ENCODE measurements at regions not wholly inside any gene's neighbourhood (a gene's known extent, or its start where the extent isn't known, plus 50 kb on each side); places are given as distances from the start of the nearest gene placed in this dataset.

- CTCF ChIA-PET, result interaction anchor here (0.7 kb wide), 1 partner anchor 11 kb away, joined by 3 read pairs; no protein-coding TSS in a partner anchor
- TF ChIP-seq CTCF (IDR thresholded peaks at IDR 0.05; ENCODE audit: insufficient read depth, low read depth, low read length), result no peak
- Histone ChIP-seq H3K4me3 (ENCODE audit: low read depth, low read length) (no peak overlapping the region), H3K27me3 (ENCODE audit: control insufficient read depth, insufficient read depth, low read length) (no peaks in the 10 kb centered on the region), H3K36me3 (ENCODE audit: control insufficient read depth, insufficient read depth, low read length) (no peaks in the 10 kb centered on the region)
- POLR2A ChIA-PET, result no interaction called here
- DNase-seq (ENCODE audit: low read depth), result no peak
Measured at GRCh38 chr10:85457191-85457590, 909.4 kb downstream of the GRID1 start.

DNA sequence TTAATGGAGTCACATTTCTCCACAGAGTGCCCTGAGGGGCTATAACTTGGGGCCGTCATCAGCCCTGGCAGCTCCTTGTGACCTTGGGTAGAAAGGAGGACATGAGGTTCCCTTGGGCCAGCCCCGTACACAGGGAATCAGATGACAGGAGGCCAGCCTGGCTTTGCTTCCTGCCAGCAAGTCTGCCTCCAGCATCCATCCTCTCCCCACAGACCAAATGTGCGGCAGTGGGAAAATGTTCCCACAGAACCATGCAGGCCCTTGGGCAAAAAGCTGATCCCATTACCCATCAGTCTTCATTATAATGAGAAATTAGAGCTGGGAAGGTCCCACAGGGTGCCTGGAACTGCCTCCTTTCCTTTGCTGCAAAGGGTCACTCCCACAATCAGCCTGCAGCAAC is 908.3 kb downstream of the GRID1 start:
- ChIA-PET CTCF (no interaction called here), POLR2A (no interaction called here)
- no peak for DNase-seq (ENCODE audit: low read depth)
- Histone ChIP-seq H3K4me3 (ENCODE audit: low read depth, low read length) (no peak overlapping the region), H3K27me3 (ENCODE audit: control insufficient read depth, insufficient read depth, low read length) (no peaks in the 10 kb centered on the region), H3K36me3 (ENCODE audit: control insufficient read depth, insufficient read depth, low read length) (no peaks in the 10 kb centered on the region)
- TF ChIP-seq CTCF (IDR thresholded peaks at IDR 0.05; ENCODE audit: insufficient read depth, low read depth, low read length), result no peak

DNA sequence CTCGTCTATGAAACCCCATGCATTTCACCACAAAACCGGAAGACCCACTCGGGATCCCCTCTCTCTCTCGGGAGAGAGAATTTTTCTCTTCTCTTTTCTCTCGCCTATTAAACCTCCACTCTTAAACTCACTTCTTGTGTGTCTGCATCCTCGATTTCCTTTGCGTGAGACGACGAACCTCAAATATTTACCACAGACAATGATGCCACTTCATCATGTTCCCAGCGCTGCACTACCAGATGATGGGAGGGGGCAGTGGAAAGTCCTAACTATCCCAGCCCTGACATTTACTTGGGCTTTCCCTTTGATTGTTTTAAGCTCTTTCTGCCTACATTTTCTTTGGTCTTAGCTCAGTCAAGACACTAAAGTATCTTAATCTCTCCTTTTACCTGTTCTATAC is 906.7 kb downstream of the GRID1 start:
- no peak for TF ChIP-seq CTCF (IDR thresholded peaks at IDR 0.05; ENCODE audit: insufficient read depth, low read depth, low read length)
- Histone ChIP-seq H3K27me3 (ENCODE audit: control insufficient read depth, insufficient read depth, low read length) (no peaks in the 10 kb centered on the region), H3K4me3 (ENCODE audit: low read depth, low read length) (no peak overlapping the region), H3K36me3 (ENCODE audit: control insufficient read depth, insufficient read depth, low read length) (no peaks in the 10 kb centered on the region)
- no peak for DNase-seq (ENCODE audit: low read depth)
- ChIA-PET CTCF (no interaction called here), POLR2A (no interaction called here)

GRCh38 chr10:85464336-85464735 is 902.3 kb downstream of the GRID1 start:
- Histone ChIP-seq H3K27me3 (ENCODE audit: control insufficient read depth, insufficient read depth, low read length) (no peaks in the 10 kb centered on the region), H3K36me3 (ENCODE audit: control insufficient read depth, insufficient read depth, low read length) (no peaks in the 10 kb centered on the region), H3K4me3 (ENCODE audit: low read depth, low read length) (no peak overlapping the region)
- ChIA-PET CTCF (interaction anchor here (0.8 kb wide), 1 partner anchor 144 kb away, joined by 3 read pairs; no protein-coding TSS in a partner anchor), POLR2A (no interaction called here)
- no peak for DNase-seq (ENCODE audit: low read depth)
- TF ChIP-seq CTCF (IDR thresholded peaks at IDR 0.05; ENCODE audit: insufficient read depth, low read depth, low read length), result no peak

DNA sequence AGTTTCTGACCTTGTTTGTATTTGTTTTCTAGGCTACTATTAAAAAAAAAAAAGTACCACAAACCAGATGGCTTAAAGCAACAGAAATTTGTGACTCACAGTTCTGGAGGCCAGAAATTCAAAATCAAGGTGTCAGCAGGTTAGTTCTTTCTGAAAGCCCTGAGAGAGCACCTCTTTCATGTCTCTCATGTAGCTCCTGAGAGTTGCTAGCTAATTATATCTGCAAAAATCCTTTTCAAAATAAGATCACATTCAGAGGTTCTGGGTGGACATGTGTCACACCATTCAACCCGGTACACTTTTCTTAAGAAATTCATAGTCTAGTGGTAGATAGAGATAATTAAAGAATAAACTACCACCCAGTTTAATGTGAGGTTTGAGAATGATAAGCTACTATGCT is 888.6 kb downstream of the GRID1 start:
- no peaks in the 10 kb centered on the region for H3K36me3 ChIP-seq (ENCODE audit: control insufficient read depth, insufficient read depth, low read length)
- DNase-seq (ENCODE audit: low read depth), result no peak
- no peak for TF ChIP-seq CTCF (IDR thresholded peaks at IDR 0.05; ENCODE audit: insufficient read depth, low read depth, low read length)
- H3K4me3 ChIP-seq (ENCODE audit: low read depth, low read length), result no peak overlapping the region
- no peaks in the 10 kb centered on the region for H3K27me3 ChIP-seq (ENCODE audit: control insufficient read depth, insufficient read depth, low read length)
- ChIA-PET CTCF (no interaction called here), POLR2A (no interaction called here)
